ENCODE measurements at regions not wholly inside any gene's neighbourhood (a gene's known extent, or its start where the extent isn't known, plus 50 kb on each side); places are given as distances from the start of the nearest gene placed in this dataset.

- TF ChIP-seq CTCF (IDR thresholded peaks at IDR 0.05 in 4 of 5, conservative IDR thresholded peaks at IDR 0.05 in 1 of 5) (no peak), POLR2A (IDR thresholded peaks at IDR 0.05) (no peak)
Observed at GRCh38 chr13:75170311-75170710, 311.7 kb downstream of the TBC1D4 start.

All from gastrocnemius medialis (tissue), 4 donors.